Activated CD4-positive, alpha-beta T cell treated with anti-CD3 and anti-CD28 coated beads, Interleukin-2, Interleukin-4, amounts not matched to agents 100 ng/mL and 50 ng/mL, durations not matched to agents 16 hours and 8 hours (primary cell): ENCODE measurements at regions not wholly inside any gene's neighbourhood (a gene's known extent, or its start where the extent isn't known, plus 50 kb on each side); places are given as distances from the start of the nearest gene placed in this dataset.

Experiments
- DNase-seq: peaks from one replicate; pipeline ENCODE4 v3.0.0-alpha.2; 2020; ENCODE audit warnings: low spot score

DNA sequence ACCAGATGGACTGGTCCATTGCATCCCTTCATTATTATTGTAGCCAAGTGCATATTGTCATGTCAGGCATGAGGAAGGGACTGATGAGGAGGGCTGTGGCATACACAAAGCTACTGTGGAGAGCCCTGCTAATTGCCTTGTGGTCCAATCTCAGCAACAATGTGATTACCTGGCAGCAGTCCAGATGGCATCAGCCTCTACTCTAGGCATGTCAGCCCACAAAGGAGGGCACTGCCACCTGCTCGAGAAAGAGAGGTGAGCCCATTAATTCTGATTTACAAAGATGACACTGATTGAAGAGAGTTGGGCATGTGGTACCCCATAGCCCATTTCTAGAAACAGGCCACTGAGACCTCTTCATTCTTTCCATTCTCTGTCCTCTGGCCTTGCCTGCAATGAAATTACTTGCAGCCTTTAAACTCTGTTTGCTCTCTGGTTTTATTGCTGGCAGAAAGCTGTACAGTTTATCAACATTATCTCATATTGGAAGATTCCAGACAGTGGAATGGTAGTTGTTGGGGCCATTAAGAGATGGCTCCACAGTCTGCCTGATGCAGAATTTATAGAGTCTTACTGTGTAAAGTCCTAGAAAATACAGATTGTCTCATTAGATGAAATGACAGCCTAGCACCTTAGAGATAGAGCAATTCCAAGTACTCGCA lies 307.7 kb downstream of the ARPP21 start:
- no peak for DNase-seq

DNA sequence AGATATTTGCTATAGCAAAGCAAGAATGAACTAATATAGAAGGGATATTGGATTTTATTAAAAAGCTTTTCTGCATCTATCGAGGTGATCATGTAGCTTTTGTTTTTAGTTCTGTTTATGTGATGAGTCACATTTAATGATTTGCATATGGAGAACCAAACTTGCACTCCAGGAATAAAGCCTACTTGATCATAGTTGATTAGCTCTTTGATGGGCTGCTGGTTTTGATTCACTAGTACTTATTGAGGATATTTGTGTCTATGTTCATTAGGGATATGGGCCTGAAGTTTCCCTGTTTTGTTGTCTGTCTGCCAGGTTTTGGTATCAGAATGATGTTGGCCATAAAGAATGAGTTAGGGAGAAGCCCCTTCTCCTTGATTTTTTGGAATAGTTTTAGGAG lies 310.7 kb downstream of the ARPP21 start:
- DNase-seq: no peak

- DNase-seq: no peak
These were observed 315.1 kb downstream of the ARPP21 start for GRCh38 chr3:35954413-35954812.

DNA sequence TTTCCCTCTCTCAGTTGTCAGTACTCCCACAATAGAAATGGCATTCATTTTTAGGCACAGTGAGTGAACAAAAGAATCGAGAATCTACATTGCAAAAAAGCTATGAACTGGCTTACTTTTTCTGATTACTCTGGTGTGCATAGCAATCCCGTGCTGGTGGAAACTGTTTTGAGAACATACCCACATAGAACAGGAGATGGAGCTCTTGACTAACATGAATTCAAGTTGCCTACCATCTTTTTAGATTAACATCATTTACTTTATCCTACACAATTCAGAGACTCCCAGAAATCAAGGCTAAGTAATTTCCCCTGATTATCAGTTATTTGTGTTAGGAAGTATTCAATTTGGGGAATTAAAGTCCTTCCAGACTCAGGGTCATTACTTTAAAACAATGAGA lies 326.6 kb downstream of the ARPP21 start:
- peak; percentile 1 for DNase-seq

GRCh38 chr3:35966629-35967464 lies 327.5 kb downstream of the ARPP21 start:
- DNase-seq: no peak

DNA sequence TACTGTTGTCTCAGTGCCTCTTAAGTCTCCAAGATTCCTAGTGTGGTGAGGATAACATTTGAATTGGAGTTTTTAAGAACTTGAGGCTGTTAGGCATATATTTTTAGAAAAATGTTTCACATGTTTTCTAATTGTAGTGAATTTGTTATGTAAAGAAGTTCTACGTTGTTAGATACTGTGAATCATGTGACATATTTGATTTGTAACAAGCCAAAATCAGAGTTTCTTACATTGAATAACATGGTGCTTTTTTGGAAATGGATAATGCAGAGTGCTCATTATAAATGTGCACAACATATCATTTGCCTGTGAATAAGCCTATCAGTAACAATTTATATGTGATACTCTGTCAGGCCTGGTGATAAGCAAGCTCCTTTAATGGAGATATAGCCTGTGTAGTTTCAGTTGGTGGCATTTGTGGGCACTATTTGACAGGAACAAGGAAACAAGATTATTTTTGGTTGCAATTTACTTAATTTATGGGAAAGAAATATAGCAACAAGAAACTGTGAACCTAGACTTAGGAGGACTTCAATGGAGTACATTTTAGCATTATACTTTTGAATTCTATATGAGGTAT lies 328.8 kb downstream of the ARPP21 start:
- no peak for DNase-seq

DNA sequence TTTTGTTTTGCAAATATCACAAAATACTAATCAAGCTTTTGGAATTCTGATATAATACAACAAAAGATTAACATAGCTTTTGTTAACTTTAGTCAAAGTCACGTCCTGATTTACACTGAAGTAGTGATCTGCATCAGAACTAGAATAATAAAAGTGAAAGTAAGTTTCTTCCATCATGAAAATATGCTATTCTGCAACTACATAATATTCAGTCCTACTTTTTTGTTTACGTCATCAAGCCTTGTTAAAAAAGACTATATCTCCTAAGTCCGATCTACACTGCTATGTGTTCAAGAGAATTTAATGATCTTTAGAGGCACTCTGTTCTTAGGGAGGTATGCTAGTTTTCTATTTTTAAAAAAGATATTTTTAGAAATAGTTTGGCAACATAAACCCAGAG lies 330.1 kb downstream of the ARPP21 start:
- DNase-seq: no peak

- DNase-seq: no peak
These were observed 331.5 kb downstream of the ARPP21 start for GRCh38 chr3:35970793-35971192.

DNA sequence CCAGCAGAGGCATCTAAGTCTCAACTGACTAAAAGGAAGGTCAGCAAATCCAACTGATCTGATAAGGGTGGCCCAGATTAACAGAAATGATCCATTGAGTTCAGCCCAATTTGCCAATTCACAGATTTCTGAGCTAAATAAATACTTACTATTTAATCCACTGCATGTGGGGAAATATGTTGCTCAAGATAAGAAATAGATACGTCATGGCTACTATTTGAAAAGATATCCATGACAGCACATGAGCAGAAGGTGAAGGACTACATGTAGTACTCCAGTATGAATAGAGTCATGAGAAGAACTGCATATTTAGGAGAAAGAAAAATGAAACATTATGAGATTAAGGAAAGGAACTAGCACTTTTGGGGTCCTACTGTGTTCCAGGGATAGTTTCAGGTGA lies 332.4 kb downstream of the ARPP21 start:
- no peak for DNase-seq

DNA sequence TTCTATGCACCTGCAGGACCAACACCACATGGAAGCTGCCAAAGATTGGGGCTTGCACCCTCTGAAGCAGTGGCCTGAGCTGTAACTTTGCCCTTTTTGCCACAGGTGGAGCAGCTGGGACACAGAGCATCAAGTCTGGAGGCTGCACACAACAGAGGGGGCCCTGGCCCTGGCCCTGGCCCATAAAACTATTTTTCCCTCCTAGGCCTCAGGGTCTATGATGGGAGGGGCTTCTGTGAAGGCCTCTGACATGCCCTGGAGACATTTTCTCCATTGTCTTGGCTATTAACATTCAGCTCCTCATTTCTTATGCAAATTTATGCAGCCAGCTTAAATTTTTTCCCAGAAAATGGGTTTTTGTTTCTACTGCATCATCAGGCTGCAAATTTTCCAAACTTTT lies 335.5 kb downstream of the ARPP21 start:
- no peak for DNase-seq

DNA sequence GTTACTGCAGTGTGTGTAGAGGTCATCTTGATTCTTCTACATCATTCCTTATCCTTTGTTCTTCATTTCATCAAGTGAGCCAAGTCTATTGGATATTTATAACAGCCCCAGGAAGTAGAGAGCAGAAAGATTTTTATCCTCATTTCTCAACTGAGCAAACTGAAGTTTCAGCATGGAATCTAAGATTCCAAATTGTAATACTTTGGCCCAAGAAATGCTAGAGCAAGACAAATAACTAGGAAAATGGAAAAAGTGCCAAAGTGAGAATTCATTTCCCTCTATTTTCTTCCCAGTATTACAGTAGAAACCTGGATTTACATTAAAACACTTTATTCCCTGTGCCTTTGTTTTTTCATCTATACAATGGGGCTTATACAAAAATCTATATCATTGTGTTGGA lies 346.8 kb downstream of the ARPP21 start:
- DNase-seq: no peak

DNA sequence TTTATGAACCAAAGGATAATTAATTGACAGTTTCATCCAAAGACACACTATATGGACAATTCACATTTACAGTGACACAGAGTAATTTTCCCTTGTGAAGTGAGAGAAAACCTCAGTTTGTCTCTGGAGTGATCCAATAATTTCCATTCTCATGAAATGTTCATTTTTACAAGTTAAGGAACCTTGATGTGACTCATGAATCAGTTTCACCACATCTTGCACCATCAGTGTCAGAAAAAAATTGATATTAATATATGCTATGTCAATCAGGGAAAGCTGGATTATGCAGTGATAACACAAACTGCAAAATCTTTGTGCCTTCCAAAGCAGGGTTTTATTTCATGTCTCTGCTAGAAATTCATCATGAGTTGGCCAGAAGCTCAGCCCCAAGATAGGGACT lies 348.1 kb downstream of the ARPP21 start:
- DNase-seq: no peak

DNA sequence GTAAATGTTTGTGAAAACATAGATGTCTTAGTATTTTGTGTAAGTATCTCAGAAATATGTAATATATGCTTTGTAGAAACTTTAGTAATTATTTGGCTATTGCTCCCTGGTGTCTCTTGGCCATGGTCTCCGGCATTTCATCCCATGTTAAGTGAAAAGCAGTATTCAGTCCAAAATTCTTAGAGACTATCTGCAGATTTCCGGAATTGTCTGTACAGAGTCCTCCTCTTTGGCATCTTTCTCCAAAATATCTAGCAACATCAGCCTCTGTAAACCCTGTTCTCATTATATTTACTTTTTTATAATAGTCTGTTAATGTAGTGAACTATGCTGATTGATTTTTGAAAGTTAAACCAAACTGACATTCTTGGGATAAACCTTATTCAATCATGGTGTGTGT lies 352.7 kb downstream of the ARPP21 start:
- DNase-seq: no peak

DNA sequence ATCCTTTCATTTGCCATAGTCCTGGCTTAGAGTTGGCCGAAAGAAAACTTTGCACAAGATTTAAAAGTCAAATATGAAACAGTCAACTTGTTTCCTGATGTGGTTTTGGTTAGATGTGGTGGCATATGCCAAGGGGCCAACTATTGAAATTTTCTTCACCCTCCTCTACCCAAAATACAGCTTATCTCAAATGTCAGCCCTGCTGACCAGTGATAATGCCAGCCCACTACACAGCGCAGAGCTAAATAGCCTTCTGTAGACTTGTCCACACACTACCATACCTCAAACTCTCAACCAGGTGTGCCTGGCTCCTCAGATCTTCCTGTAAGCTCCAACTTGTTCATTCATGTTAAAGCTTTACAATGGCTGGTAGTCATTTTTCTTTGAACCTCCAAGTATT lies 368.5 kb upstream of the STAC start:
- no peak for DNase-seq

DNA sequence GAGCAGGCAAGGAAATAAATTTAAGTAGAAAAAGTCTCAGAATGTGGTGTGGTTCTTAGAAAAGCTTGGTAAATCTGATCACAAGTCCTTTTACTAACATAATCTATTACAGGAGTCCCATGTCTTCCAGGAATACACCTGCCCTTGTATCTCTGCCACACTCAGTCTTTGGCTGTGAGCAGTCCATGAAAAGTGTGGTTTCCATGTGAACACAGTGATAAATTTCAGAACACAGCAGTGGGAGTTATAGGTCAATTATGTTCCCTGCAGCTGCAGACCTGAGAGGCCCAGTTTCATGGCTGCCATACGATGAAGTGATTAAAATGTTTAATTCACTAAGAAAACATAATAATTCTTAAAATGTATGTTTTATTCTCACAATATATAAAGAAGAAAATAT lies 366.9 kb upstream of the STAC start:
- DNase-seq: no peak

- DNase-seq: no peak
These were observed 355.1 kb upstream of the STAC start for GRCh38 chr3:36025232-36025631.

DNA sequence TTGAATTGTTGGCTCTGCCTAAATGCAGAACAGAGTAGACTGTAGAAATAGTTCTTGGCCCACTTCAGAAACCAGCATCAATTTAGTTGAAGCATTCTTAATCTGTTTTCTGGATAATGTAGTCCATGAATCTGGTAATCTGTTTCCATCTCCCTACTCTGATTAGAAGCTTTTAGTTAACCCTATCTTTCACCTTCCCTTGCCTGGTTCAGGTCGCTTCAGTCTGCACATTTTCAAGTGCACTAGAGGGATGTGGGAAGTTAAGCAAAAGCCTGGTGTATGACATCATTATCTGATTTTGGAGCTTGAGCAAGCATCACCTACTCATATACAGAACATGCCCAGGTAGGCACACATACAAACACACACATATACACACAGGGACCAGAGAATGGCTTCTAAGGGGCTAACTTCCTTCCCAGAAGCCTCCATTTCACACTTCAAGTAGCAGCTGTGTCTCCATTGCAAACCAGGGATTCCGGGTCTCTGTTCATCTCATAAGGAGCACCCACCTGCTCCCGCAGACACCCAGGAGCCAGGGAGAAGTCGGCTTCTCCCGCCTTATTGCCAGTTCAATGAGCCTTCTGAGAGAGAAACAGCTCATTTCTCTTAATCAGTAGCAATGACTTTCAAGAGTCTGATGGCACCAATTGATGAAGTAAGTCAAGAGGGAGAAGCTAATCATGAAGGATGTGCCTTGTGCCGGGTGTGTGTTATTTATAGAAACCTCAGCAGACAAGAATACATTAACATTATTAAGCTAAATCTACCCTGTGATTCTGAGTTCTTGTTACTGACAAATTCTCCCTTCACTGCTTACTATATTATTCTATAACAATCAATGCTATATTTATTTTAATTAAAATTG lies 347.9 kb upstream of the STAC start:
- no peak for DNase-seq

DNA sequence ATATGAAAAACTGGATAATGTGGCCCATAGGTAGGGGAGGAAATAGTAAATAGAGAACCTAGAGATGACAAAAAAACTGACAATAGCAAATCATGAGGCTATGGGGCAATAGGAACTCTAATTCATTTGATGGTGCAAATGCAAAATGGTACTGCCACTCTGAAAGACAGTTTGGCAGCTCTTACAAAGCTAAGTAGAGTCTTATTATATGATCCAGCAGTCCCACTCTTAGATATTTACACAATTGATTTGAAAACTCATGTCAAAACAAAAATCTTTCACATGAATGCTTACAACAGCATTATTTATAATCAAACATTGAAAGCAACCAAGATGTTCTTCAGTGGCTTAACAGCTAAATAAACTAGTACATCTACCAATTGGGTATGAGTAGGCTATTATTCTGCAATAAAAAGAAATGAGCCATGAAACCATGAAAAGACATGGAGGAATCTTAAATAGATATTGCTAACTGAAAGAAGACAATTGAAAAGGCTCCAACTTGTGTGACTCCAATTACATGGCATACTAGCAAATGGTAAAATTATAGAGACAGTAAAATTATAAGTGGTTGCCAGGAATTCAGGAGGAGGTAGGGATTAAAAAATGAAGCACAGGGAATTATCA lies 321.8 kb upstream of the STAC start:
- DNase-seq: no peak

DNA sequence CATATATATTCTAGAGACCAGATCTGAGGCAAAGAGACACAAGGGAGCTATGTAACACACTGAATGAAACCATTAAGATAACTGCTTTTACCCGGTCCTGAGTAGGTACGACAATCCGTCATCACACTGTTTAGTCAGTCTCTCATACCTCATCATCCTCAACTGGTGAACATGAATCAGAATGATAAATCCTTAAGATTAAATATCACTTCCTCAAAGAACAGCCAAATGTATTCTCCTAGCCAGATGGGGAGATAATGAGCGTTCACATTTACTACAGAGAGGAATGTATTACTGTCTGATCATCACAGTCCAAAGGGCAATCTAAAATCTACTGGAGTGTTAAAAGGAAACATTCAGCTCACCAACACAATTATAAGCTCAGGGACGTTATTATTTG lies 319.4 kb upstream of the STAC start:
- no peak for DNase-seq

GRCh38 chr3:36063992-36064391 lies 316.3 kb upstream of the STAC start:
- DNase-seq: no peak

- DNase-seq: no peak
These were observed 315.0 kb upstream of the STAC start for GRCh38 chr3:36065321-36065720.

GRCh38 chr3:36075491-36075890 lies 304.8 kb upstream of the STAC start:
- DNase-seq: no peak
